SK-N-SH (cell line): ENCODE measurements at regions not wholly inside any gene's neighbourhood (a gene's known extent, or its start where the extent isn't known, plus 50 kb on each side); places are given as distances from the start of the nearest gene placed in this dataset.

ENCODE experiments used
- CTCF ChIA-PET: fragments of 300-600, 350-600 bp; formaldehyde crosslinking; extraction: SDS; loops from one replicate; lab custom pipeline; 2021; lab: Yijun Ruan, JAX
- POLR2A ChIA-PET: fragments of 350-600 bp; sonication (Branson Sonifier 250); formaldehyde crosslinking; extraction: SDS; loops from one replicate; lab custom pipeline; 2020; ENCODE audit warnings: antibody characterized with exemption, inconsistent platforms; lab: Yijun Ruan, JAX
- DNase-seq: peaks from one replicate; pipeline ENCODE4 v3.0.0; 2012
- H2AFZ ChIP-seq: fragments of 200-600 bp; sonication (generic); 2 replicates; pipeline ENCODE4 v1.8.1; 2016; ENCODE audit warnings: antibody characterized with exemption, mild to moderate bottlenecking, low read depth
- H3F3A ChIP-seq: fragments of 200-600 bp; sonication (generic); replicated peaks from 2 replicates; pipeline ENCODE3; 2016; ENCODE audit warnings: antibody characterized with exemption, mild to moderate bottlenecking; ENCODE audit not compliant: insufficient read depth
- H3K27ac ChIP-seq, 2 experiments: fragments of 200-500 bp in 1 of 2; fragments of 200-600 bp in 1 of 2; sonication (Bioruptor generic) in 1 of 2; sonication (generic), shearing (Covaris generic) in 1 of 2; 2 replicates each; pipeline versions ENCODE4 v1.5.1 to v1.6.1; 2014 to 2016; ENCODE audit warnings: low read depth in 2 of 2, inconsistent platforms in 1 of 2, low read length in 1 of 2, mild to moderate bottlenecking in 1 of 2, mixed read lengths in 1 of 2
- H3K27me3 ChIP-seq: fragments of 200-600 bp; sonication (generic), shearing (Covaris generic); 2 replicates; pipeline ENCODE4 v1.6.1; 2016; ENCODE audit warnings: mixed run types; ENCODE audit not compliant: insufficient read depth
- H3K36me3 ChIP-seq, 2 experiments: fragments of 200-500 bp in 1 of 2; fragments of 200-600 bp in 1 of 2; sonication (Bioruptor generic) in 1 of 2; sonication (generic) in 1 of 2; replicated peaks in 1 of 2; 2 replicates each; pipeline versions ENCODE3 to v1.5.1; 2014 to 2016; ENCODE audit warnings: low read length in 1 of 2, mild to moderate bottlenecking in 1 of 2; ENCODE audit not compliant: insufficient read depth in 2 of 2, control insufficient read depth in 1 of 2
- H3K4me1 ChIP-seq, 2 experiments: fragments of 200-500 bp in 1 of 2; fragments of 200-600 bp in 1 of 2; sonication (Bioruptor generic) in 1 of 2; sonication (generic), shearing (Covaris generic) in 1 of 2; 2 replicates each; pipeline versions ENCODE4 v1.5.1 to v1.6.1; 2014 to 2016; ENCODE audit warnings: low read depth in 1 of 2, low read length in 1 of 2, mixed run types in 1 of 2; ENCODE audit not compliant: insufficient read depth in 2 of 2, control insufficient read depth in 1 of 2
- H3K4me2 ChIP-seq: fragments of 200-600 bp; sonication (generic), shearing (Covaris generic); 2 replicates; pipeline ENCODE4 v1.6.1; 2017; ENCODE audit warnings: mixed run types
- H3K4me3 ChIP-seq, 2 experiments: fragments of 200-500 bp in 1 of 2; fragments of 200-600 bp in 1 of 2; sonication (Bioruptor generic) in 1 of 2; sonication (generic), shearing (Covaris generic) in 1 of 2; 2 replicates each; pipeline versions ENCODE4 v1.5.1 to v1.8.1; 2014 to 2016; ENCODE audit warnings: low read depth in 2 of 2, inconsistent platforms in 1 of 2, low read length in 1 of 2, mild to moderate bottlenecking in 1 of 2, mixed read lengths in 1 of 2, moderate library complexity in 1 of 2
- H3K79me2 ChIP-seq: fragments of 200-600 bp; sonication (generic); 2 replicates; pipeline ENCODE4 v1.8.1; 2017; ENCODE audit warnings: mild to moderate bottlenecking; ENCODE audit not compliant: insufficient read depth
- H3K9ac ChIP-seq: fragments of 200-600 bp; sonication (generic); 2 replicates; pipeline ENCODE4 v1.6.1; 2017; ENCODE audit warnings: mixed run types
- H3K9me2 ChIP-seq: fragments of 200-600 bp; sonication (generic); 2 replicates; pipeline ENCODE4 v1.6.1; 2017; ENCODE audit warnings: mixed run types
- H3K9me3 ChIP-seq: fragments of 200-600 bp; sonication (generic); 2 replicates; pipeline ENCODE4 v1.6.1; 2017; ENCODE audit warnings: mixed run types, mild to moderate bottlenecking, moderate library complexity
- H4K20me1 ChIP-seq: fragments of 200-600 bp; sonication (generic); 2 replicates; pipeline ENCODE4 v1.6.1; 2017; ENCODE audit warnings: mild to moderate bottlenecking, mixed run types; ENCODE audit not compliant: insufficient read depth
- CHD2 ChIP-seq: fragments of 150-350 bp; IDR thresholded peaks from 2 replicates; pipeline ENCODE4 v1.6.1; 2018; ENCODE audit warnings: low read length; ENCODE audit not compliant: partially characterized antibody
- ELF1 ChIP-seq: IDR thresholded peaks from 2 replicates; pipeline ENCODE4 v1.4.0; 2012
- EP300 ChIP-seq, 2 experiments: IDR thresholded peaks; 2 replicates each; pipeline versions ENCODE4 v1.4.0 to v1.6.1; 2012; ENCODE audit warnings: borderline replicate concordance in 1 of 2, low read depth in 1 of 2, low read length in 1 of 2
- EZH2phosphoT487 ChIP-seq: fragments of 200-600 bp; sonication (generic); IDR thresholded peaks from 2 replicates; pipeline ENCODE4 v1.6.1; 2017; ENCODE audit warnings: low read depth, mixed run types, mild to moderate bottlenecking, antibody characterized with exemption, moderate library complexity, borderline replicate concordance
- FOXJ3 ChIP-seq: sonication (generic); formaldehyde crosslinking; IDR thresholded peaks from 2 replicates; pipeline ENCODE4 v1.5.1; 2020; ENCODE audit warnings: mild to moderate bottlenecking, missing genetic modification reagents
- GABPA ChIP-seq: IDR thresholded peaks from 2 replicates; pipeline ENCODE4 v1.4.0; 2012; ENCODE audit warnings: low read depth, mild to moderate bottlenecking
- GATA2 ChIP-seq: sonication (generic); formaldehyde crosslinking; IDR thresholded peaks from 2 replicates; pipeline ENCODE4 v1.5.0; 2020; ENCODE audit warnings: mild to moderate bottlenecking, missing genetic modification reagents
- JUND ChIP-seq: IDR thresholded peaks from 2 replicates; pipeline ENCODE4 v1.4.0; 2012
- MEF2A ChIP-seq: IDR thresholded peaks from 2 replicates; pipeline ENCODE4 v1.4.0; 2012; ENCODE audit warnings: low read depth, borderline replicate concordance
- NFIC ChIP-seq: IDR thresholded peaks from 2 replicates; pipeline ENCODE4 v1.4.0; 2012; ENCODE audit warnings: borderline replicate concordance
- NRF1 ChIP-seq: IDR thresholded peaks from 2 replicates; pipeline ENCODE4 v1.6.1; 2012; ENCODE audit warnings: low read depth, mild to moderate bottlenecking, low read length
- RCOR1 ChIP-seq: fragments of 150-350 bp; IDR thresholded peaks from 2 replicates; pipeline ENCODE4 v1.6.1; 2017; ENCODE audit warnings: antibody characterized with exemption, low read length
- RFX5 ChIP-seq: IDR thresholded peaks from 2 replicates; pipeline ENCODE4 v1.6.1; 2012; ENCODE audit warnings: mild to moderate bottlenecking, improper control_type of control experiment, low read length
- RXRA ChIP-seq: IDR thresholded peaks from 2 replicates; pipeline ENCODE4 v1.4.0; 2012; ENCODE audit warnings: low read depth, mild to moderate bottlenecking, borderline replicate concordance
- SMC3 ChIP-seq: IDR thresholded peaks from 2 replicates; pipeline ENCODE4 v1.6.1; 2012; ENCODE audit warnings: low read depth, low read length, improper control_type of control experiment
- TCF12 ChIP-seq: IDR thresholded peaks from 2 replicates; pipeline ENCODE4 v1.4.0; 2012
- WGBS: methylation state at CpG from one replicate; pipeline ENCODE4 v1.1.6; 2017; ENCODE audit warnings: low lambda C conversion rate; 5-methylcytosine and 5-hydroxymethylcytosine counted together
- TF ChIP-seq, protein P1 (sequence below): fragments of 200-600 bp; sonication (generic); IDR thresholded peaks from 2 replicates; pipeline ENCODE4 v1.6.1; 2017; ENCODE audit warnings: antibody characterized with exemption, mild to moderate bottlenecking, moderate library complexity
- TF ChIP-seq, protein P2 (sequence below): IDR thresholded peaks from 2 replicates; pipeline ENCODE4 v1.4.0; 2012; ENCODE audit warnings: low read depth, borderline replicate concordance
- TF ChIP-seq, protein P3 (sequence below): IDR thresholded peaks from 2 replicates; pipeline ENCODE4; 2012

DNA sequence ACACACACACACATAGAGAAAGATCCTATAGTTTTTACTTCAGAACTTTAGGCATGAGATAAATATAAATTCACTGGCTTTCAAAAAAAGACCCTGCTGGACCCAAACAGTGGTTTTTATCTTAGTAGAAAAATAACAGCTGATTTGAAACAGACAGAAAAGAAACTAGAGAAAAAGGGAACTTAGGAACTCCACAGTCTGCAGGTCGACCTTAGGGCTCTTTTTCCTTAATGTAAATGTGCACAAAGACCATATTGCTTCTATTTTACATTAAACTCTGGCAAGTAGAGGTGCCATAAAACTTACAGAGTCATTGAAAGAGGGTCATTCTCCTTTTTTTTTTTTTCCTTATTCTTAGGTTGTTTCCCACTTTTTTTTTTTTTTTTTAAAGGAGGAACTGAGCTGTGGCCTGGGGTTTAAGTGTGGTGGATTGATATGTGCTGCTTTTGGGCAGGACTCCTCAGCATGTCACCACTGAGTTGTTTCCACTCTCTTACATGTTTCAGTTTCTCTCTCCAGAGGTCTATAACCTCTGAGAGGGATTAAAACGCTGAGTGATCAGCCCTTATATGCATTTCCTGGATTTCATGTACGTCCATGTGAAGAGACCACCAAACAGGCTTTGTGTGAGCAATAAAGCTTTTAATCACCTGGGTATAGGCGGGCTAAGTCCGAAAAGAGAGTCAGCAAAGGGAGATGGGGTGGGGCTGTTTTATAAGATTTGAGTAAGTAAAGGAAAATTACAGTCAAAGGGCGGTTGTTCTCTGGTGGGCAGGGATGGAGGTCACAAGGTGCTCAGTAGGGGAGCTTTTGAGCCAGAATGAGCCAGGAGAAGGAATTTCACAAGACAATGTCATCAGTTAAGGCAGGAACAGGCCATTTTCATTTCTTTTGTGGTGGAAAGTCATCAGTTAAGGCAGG, 70.8 kb upstream of the PACRGL start:
- no peak for DNase-seq
- Histone ChIP-seq H3F3A (no peaks in the 10 kb centered on the region), H2AFZ (no peak overlapping the region), H3K79me2 (no peaks in the 10 kb centered on the region), H4K20me1 (no peaks in the 10 kb centered on the region), H3K9ac (no peak overlapping the region), H3K27ac (no peak overlapping the region), H3K36me3 (no peaks in the 10 kb centered on the region), H3K27me3 (no peaks in the 10 kb centered on the region), H3K4me3 (no peak overlapping the region), H3K4me2 (no peak overlapping the region), H3K4me1 (no peaks in the 10 kb centered on the region), H3K9me2 (no peaks in the 10 kb centered on the region), H3K9me3 (no peaks in the 10 kb centered on the region; the same call in 1 of the 2 replicates)
- WGBS = 63% methylated on average over 6 of the region's 6 CpGs
- ChIA-PET POLR2A (no interaction called here), CTCF (interaction anchor here (1.0 kb wide), 1 partner anchor 55 kb away, joined by 3 read pairs; no protein-coding TSS in a partner anchor)
- TF ChIP-seq EP300 (IDR thresholded peaks at IDR 0.05; ENCODE audit: borderline replicate concordance in 1 of 2, low read depth in 1 of 2, low read length in 1 of 2) = no peak
- no peak for TF ChIP-seq CHD2
- TF ChIP-seq TCF12 = no peak
- TF ChIP-seq, protein P1, sequence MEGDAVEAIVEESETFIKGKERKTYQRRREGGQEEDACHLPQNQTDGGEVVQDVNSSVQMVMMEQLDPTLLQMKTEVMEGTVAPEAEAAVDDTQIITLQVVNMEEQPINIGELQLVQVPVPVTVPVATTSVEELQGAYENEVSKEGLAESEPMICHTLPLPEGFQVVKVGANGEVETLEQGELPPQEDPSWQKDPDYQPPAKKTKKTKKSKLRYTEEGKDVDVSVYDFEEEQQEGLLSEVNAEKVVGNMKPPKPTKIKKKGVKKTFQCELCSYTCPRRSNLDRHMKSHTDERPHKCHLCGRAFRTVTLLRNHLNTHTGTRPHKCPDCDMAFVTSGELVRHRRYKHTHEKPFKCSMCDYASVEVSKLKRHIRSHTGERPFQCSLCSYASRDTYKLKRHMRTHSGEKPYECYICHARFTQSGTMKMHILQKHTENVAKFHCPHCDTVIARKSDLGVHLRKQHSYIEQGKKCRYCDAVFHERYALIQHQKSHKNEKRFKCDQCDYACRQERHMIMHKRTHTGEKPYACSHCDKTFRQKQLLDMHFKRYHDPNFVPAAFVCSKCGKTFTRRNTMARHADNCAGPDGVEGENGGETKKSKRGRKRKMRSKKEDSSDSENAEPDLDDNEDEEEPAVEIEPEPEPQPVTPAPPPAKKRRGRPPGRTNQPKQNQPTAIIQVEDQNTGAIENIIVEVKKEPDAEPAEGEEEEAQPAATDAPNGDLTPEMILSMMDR = no peak
- TF ChIP-seq FOXJ3 (CRISPR knock-in tag) = no peak
- no peak for TF ChIP-seq EZH2phosphoT487
- TF ChIP-seq RCOR1 = no peak
- no peak for TF ChIP-seq MEF2A
- no peak for TF ChIP-seq ELF1
- no peak for TF ChIP-seq JUND
- TF ChIP-seq RXRA = no peak
- TF ChIP-seq NFIC = no peak
- no peak for TF ChIP-seq GABPA
- TF ChIP-seq, protein P2, sequence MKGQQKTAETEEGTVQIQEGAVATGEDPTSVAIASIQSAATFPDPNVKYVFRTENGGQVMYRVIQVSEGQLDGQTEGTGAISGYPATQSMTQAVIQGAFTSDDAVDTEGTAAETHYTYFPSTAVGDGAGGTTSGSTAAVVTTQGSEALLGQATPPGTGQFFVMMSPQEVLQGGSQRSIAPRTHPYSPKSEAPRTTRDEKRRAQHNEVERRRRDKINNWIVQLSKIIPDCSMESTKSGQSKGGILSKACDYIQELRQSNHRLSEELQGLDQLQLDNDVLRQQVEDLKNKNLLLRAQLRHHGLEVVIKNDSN = no peak
- TF ChIP-seq SMC3 = no peak
- TF ChIP-seq GATA2 (CRISPR knock-in tag) = no peak
- TF ChIP-seq RFX5 = no peak
- no peak for TF ChIP-seq NRF1
- TF ChIP-seq, protein P3, sequence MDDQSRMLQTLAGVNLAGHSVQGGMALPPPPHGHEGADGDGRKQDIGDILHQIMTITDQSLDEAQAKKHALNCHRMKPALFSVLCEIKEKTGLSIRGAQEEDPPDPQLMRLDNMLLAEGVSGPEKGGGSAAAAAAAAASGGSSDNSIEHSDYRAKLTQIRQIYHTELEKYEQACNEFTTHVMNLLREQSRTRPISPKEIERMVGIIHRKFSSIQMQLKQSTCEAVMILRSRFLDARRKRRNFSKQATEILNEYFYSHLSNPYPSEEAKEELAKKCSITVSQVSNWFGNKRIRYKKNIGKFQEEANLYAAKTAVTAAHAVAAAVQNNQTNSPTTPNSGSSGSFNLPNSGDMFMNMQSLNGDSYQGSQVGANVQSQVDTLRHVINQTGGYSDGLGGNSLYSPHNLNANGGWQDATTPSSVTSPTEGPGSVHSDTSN = no peak
